ENCODE measurements at regions not wholly inside any gene's neighbourhood (a gene's known extent, or its start where the extent isn't known, plus 50 kb on each side); places are given as distances from the start of the nearest gene placed in this dataset.

- Histone ChIP-seq H4K20me1 (ENCODE audit: control insufficient read depth, insufficient read depth, low read depth, low read length) (no peaks in the 10 kb centered on the region), H3K9me3 (ENCODE audit: control insufficient read depth, insufficient read depth, low read length) (no peaks in the 10 kb centered on the region), H3F3A (ENCODE audit: control insufficient read depth, insufficient read depth) (no peaks in the 10 kb centered on the region), H3K27ac (ENCODE audit: low read depth, low read length) (no peak overlapping the region), H3K36me3 (ENCODE audit: control insufficient read depth, low read length) (no peaks in the 10 kb centered on the region), H3K4me3 (ENCODE audit: low read length) (no peak overlapping the region), H3K9me2 (replicated peaks; ENCODE audit: control insufficient read depth, low read length) (no peaks in the 10 kb centered on the region), H3K4me2 (ENCODE audit: low read length) (no peak overlapping the region), H3K4me1 (ENCODE audit: control insufficient read depth, low read length) (no peaks in the 10 kb centered on the region), H3K27me3 (ENCODE audit: control insufficient read depth, low read length) (no peaks in the 10 kb centered on the region), H3K79me2 (ENCODE audit: control insufficient read depth, low read length) (no peaks in the 10 kb centered on the region)
- no peak for TF ChIP-seq EZH2phosphoT487 (IDR thresholded peaks at IDR 0.05; ENCODE audit: borderline replicate concordance, low read length)
Measured at GRCh38 chrX:39995457-39995856, 102.3 kb downstream of the BCOR start.

DNA sequence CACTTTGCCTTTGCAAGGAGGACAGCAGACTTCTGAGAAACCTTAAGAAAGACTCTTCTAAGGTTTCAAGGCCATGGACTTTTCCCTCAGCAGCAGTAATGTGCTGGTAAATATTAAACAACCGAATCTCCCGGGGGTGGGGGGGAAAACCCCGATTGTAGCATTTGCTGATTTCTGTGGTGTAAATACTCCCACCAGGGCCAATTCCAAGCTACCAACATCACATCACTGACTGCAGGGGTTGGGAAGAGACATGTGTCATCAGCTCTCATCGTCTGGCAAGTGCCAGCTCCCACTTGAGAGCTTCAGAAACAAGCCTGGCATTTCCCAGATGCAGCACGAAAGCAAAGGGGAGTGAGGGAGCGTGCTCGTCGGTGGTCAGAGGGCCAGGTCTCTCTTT is 101.2 kb downstream of the BCOR start:
- Histone ChIP-seq H3K9me2 (replicated peaks; ENCODE audit: control insufficient read depth, low read length) (no peaks in the 10 kb centered on the region), H3K4me1 (ENCODE audit: control insufficient read depth, low read length) (no peaks in the 10 kb centered on the region), H3F3A (ENCODE audit: control insufficient read depth, insufficient read depth) (no peaks in the 10 kb centered on the region), H3K79me2 (ENCODE audit: control insufficient read depth, low read length) (no peaks in the 10 kb centered on the region), H4K20me1 (ENCODE audit: control insufficient read depth, insufficient read depth, low read depth, low read length) (no peaks in the 10 kb centered on the region), H3K4me2 (ENCODE audit: low read length) (no peak overlapping the region), H3K9me3 (ENCODE audit: control insufficient read depth, insufficient read depth, low read length) (no peaks in the 10 kb centered on the region), H3K4me3 (ENCODE audit: low read length) (no peak overlapping the region), H3K27me3 (ENCODE audit: control insufficient read depth, low read length) (no peaks in the 10 kb centered on the region), H3K27ac (ENCODE audit: low read depth, low read length) (no peak overlapping the region), H3K36me3 (ENCODE audit: control insufficient read depth, low read length) (no peaks in the 10 kb centered on the region)
- TF ChIP-seq, protein P1, sequence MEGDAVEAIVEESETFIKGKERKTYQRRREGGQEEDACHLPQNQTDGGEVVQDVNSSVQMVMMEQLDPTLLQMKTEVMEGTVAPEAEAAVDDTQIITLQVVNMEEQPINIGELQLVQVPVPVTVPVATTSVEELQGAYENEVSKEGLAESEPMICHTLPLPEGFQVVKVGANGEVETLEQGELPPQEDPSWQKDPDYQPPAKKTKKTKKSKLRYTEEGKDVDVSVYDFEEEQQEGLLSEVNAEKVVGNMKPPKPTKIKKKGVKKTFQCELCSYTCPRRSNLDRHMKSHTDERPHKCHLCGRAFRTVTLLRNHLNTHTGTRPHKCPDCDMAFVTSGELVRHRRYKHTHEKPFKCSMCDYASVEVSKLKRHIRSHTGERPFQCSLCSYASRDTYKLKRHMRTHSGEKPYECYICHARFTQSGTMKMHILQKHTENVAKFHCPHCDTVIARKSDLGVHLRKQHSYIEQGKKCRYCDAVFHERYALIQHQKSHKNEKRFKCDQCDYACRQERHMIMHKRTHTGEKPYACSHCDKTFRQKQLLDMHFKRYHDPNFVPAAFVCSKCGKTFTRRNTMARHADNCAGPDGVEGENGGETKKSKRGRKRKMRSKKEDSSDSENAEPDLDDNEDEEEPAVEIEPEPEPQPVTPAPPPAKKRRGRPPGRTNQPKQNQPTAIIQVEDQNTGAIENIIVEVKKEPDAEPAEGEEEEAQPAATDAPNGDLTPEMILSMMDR (IDR thresholded peaks at IDR 0.05; ENCODE audit: low read depth, low read length, poor library complexity, severe bottlenecking) = no peak
- no peak for TF ChIP-seq EZH2phosphoT487 (IDR thresholded peaks at IDR 0.05; ENCODE audit: borderline replicate concordance, low read length)

GRCh38 chrX:39998636-39999406 is 98.9 kb downstream of the BCOR start:
- no peaks in the 10 kb centered on the region for H3K36me3 ChIP-seq (ENCODE audit: control insufficient read depth, low read length)
- H3F3A ChIP-seq (ENCODE audit: control insufficient read depth, insufficient read depth) = no peaks in the 10 kb centered on the region
- no peak overlapping the region for H3K4me2 ChIP-seq (ENCODE audit: low read length)
- H3K9me3 ChIP-seq (ENCODE audit: control insufficient read depth, insufficient read depth, low read length) = no peaks in the 10 kb centered on the region
- H3K27me3 ChIP-seq (ENCODE audit: control insufficient read depth, low read length) = no peaks in the 10 kb centered on the region
- H4K20me1 ChIP-seq (ENCODE audit: control insufficient read depth, insufficient read depth, low read depth, low read length) = no peaks in the 10 kb centered on the region
- no peak overlapping the region for H3K27ac ChIP-seq (ENCODE audit: low read depth, low read length)
- no peak overlapping the region for H3K4me3 ChIP-seq (ENCODE audit: low read length)
- H3K79me2 ChIP-seq (ENCODE audit: control insufficient read depth, low read length) = no peaks in the 10 kb centered on the region
- H3K9me2 ChIP-seq (replicated peaks; ENCODE audit: control insufficient read depth, low read length) = no peaks in the 10 kb centered on the region
- no peaks in the 10 kb centered on the region for H3K4me1 ChIP-seq (ENCODE audit: control insufficient read depth, low read length)
- TF ChIP-seq EZH2phosphoT487 (IDR thresholded peaks at IDR 0.05; ENCODE audit: borderline replicate concordance, low read length) = no peak
- TF ChIP-seq, protein P1 (IDR thresholded peaks at IDR 0.05; ENCODE audit: low read depth, low read length, poor library complexity, severe bottlenecking) = no peak

All from DOHH2 (cell line).